Middle frontal gyrus (tissue), 1 donor: ENCODE measurements at regions not wholly inside any gene's neighbourhood (a gene's known extent, or its start where the extent isn't known, plus 50 kb on each side); places are given as distances from the start of the nearest gene placed in this dataset.
"Not testable (repeated sequence)": the region's sequence is repeated elsewhere in the genome, so short reads cannot be mapped to it uniquely, and the experiment has no call there.

Source experiments
- DNase-seq: peaks from one replicate; pipeline ENCODE4 v3.0.0-alpha.2; 2015; ENCODE audit warnings: low spot score; ENCODE audit errors: extremely low spot score

- DNase-seq = no peak
Measured at GRCh38 chr5:167851416-167851815, 440.0 kb upstream of the WWC1 start.

GRCh38 chr5:167852515-167852914, 438.9 kb upstream of the WWC1 start:
- DNase-seq = no peak

- DNase-seq = no peak
Measured at GRCh38 chr5:167853421-167853820, 438.0 kb upstream of the WWC1 start.

- no peak for DNase-seq
Measured at GRCh38 chr5:167855818-167856217, 435.6 kb upstream of the WWC1 start.

- DNase-seq = no peak
Measured at GRCh38 chr5:167857321-167857720, 434.1 kb upstream of the WWC1 start.

- DNase-seq = not testable (repeated sequence)
Measured at GRCh38 chr5:167858186-167858855, 433.1 kb upstream of the WWC1 start.

GRCh38 chr5:167861129-167861927, 430.1 kb upstream of the WWC1 start:
- DNase-seq = no peak

- no peak for DNase-seq
Measured at GRCh38 chr5:167861928-167862426, 429.5 kb upstream of the WWC1 start.

- DNase-seq = no peak
Measured at GRCh38 chr5:167863883-167864282, 427.6 kb upstream of the WWC1 start.

GRCh38 chr5:167864801-167865200, 426.6 kb upstream of the WWC1 start:
- no peak for DNase-seq

GRCh38 chr5:167866797-167867196, 424.6 kb upstream of the WWC1 start:
- no peak for DNase-seq

GRCh38 chr5:167867281-167867680, 424.2 kb upstream of the WWC1 start:
- DNase-seq = no peak

GRCh38 chr5:167869125-167869524, 422.3 kb upstream of the WWC1 start:
- no peak for DNase-seq

GRCh38 chr5:167870055-167870454, 421.4 kb upstream of the WWC1 start:
- DNase-seq = no peak

GRCh38 chr5:167871091-167871490, 420.4 kb upstream of the WWC1 start:
- DNase-seq = no peak

GRCh38 chr5:167872791-167873190, 418.7 kb upstream of the WWC1 start:
- DNase-seq = no peak

- DNase-seq = no peak
Measured at GRCh38 chr5:167877114-167877722, 414.2 kb upstream of the WWC1 start.

- DNase-seq = no peak
Measured at GRCh38 chr5:167877924-167878323, 413.5 kb upstream of the WWC1 start.

- no peak for DNase-seq
Measured at GRCh38 chr5:167880420-167880819, 411.0 kb upstream of the WWC1 start.

GRCh38 chr5:167881041-167881440, 410.4 kb upstream of the WWC1 start:
- DNase-seq = no peak

- DNase-seq = no peak
Measured at GRCh38 chr5:167886196-167886595, 405.2 kb upstream of the WWC1 start.

GRCh38 chr5:167888393-167888792, 403.1 kb upstream of the WWC1 start:
- no peak for DNase-seq
